ENCODE measurements at regions not wholly inside any gene's neighbourhood (a gene's known extent, or its start where the extent isn't known, plus 50 kb on each side); places are given as distances from the start of the nearest gene placed in this dataset.

DNA sequence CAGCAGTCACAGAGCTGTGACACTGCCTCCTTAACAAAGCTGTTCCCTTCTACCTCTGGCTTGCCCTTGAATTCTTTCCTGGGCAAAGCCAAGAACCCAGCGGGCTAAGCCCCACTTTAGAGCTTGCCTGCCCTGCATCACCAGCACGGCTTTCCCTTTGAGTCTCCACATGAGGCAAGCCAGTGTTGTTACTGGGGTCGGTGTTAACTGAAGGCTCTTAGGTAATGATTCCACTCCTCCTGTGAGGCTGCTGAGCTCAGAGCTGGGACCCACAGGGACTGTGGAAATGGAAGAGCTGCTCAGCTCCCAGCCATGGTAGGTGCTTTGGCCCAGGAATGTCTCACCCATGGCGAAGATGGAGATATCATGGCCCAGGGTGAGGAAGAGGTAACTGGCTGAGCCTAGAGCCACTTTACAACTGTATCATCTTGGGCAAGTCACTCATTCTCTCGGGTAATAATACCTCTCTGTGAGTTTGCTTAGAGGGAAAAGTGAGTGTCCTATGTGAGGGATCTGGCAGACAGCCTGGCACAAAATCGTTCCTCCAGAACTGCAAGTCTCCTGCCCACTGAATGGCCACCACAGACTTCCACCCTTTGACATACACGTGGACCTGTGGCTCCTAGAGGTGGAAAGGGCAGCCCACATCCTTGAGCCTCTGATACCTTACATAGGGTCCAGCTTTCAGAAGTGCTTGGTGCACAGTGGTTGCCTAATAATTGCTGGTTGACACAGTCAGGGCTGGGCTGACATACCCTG, 654.1 kb downstream of the PTPRU start:
- TF ChIP-seq HDGF (IDR thresholded peaks at IDR 0.05; ENCODE audit: borderline replicate concordance) (no peak), SP1 (IDR thresholded peaks at IDR 0.05) (no peak), FOXA1 (IDR thresholded peaks at IDR 0.05) (no peak), ELF4 (IDR thresholded peaks at IDR 0.05) (no peak), BHLHE40 (IDR thresholded peaks at IDR 0.05; ENCODE audit: borderline replicate concordance) (no peak)
